Sciatic nerve (tissue), 2 donors: ENCODE measurements at regions not wholly inside any gene's neighbourhood (a gene's known extent, or its start where the extent isn't known, plus 50 kb on each side); places are given as distances from the start of the nearest gene placed in this dataset.

Experiments used
- ATAC-seq: fragments of 200-7000 bp; cut with Tn5 transposase; one replicate; pipeline ENCODE4 v1.9.1; 2020; ENCODE audit warnings: mild to moderate bottlenecking, moderate library complexity
- DNase-seq: peaks from one replicate; pipeline ENCODE4 v3.0.0-alpha.2; 2020; ENCODE audit warnings: low spot score
- intact Hi-C: fragments of 100-400 bp; cut with DNase I; formaldehyde crosslinking; loops from one replicate; pipeline ENCODE4 v1.14.2; 2022
- donor health status: DM: no; HTN: no; CAD: no.
- donor health status: DM: no; HTN: no; CAD: no.

DNA sequence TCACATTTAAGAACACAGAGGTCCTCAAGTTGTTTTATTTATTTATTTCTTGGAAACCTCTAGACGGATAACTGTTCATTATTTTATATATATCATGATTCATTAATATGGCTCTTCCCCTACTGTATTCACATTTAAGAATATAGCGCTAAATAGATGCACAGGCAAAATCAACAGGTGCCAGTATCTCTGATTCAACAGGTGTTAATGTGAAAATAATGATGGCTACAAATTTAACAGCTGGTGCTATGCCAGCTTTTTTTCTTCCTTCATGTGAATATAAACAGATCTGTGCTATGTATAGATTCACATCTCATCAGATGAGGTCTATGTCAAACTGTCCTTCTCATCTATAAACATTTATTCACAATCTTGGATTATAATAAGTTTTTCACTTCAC, 218.5 kb upstream of the NR2F2 start:
- ATAC-seq (no peak), DNase-seq (no peak)
- intact Hi-C loops = no loop called here

GRCh38 chr15:96115642-96116041, 214.9 kb upstream of the NR2F2 start:
- intact Hi-C loops = no loop called here
- DNase-seq = no peak
- no peak for ATAC-seq

GRCh38 chr15:96117270-96117669, 213.2 kb upstream of the NR2F2 start:
- intact Hi-C loops = no loop called here

DNA sequence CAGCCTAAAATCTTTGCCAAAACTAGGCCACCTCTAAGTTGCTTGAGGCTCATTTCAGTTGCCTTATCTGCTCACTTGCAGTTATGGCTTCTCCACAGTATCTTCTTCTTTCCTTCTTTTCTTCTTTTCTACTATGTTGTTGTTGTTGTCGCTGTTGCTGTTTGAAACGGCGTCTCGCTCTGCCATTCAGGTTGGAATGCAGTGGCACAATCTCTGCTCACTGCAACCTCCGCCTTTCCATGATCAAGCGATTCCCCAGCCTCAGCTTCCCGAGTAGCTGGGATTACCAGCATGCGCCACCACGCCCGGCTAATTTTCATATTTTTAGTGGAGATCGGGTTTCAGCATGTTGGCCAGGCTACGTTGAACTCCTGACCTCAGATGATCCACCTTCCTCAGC, 210.8 kb upstream of the NR2F2 start:
- no peak for DNase-seq
- no peak for ATAC-seq
- intact Hi-C loops = no loop called here

More at GRCh38 chr15:96117270-96117669, 213.2 kb upstream of the NR2F2 start:
- DNase-seq (no peak), ATAC-seq (no peak)

DNA sequence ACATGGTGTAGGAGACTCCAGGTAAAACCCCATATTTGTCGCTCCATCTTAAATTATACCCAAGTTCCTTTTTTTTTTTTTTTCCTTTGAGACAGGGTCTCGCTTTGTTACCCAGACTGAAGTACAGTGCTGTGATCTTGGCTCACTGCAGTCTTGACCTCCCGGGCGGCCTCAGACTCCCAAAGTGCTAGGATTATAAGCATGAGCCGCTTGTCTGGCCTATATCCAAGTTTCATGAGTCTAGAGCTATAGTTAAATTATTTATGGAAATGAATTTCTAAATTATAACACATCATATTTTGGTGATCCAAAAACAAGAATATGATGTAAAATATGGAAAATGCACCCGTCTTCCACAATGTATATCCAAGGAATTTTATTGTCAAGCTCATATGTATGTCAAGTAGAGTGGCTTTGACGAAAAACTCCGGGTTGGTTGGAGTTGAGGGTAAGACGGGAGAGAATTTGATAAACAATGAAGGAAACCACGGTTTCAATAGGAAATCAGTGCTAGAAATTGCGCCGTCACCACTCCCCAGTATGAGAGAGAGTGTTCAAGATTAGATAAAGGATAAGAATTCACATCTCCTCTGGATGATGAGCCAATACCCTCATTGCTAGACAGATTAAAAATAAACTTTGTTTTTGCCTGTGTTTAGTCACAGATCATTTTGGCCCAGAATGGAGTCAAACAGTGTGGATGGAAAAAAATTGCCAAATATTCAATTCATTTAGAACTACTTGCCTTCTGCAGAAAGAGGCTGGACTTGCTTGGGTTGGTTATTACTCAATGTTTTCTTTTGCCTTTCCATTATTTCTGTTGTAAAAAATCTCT, 209.2 kb upstream of the NR2F2 start:
- intact Hi-C loops = no loop called here
- ATAC-seq (peak; percentile 67), DNase-seq (no peak)

- ATAC-seq (no peak), DNase-seq (no peak)
- intact Hi-C loops = no loop called here
Observed at GRCh38 chr15:96122077-96123027, 208.1 kb upstream of the NR2F2 start.

DNA sequence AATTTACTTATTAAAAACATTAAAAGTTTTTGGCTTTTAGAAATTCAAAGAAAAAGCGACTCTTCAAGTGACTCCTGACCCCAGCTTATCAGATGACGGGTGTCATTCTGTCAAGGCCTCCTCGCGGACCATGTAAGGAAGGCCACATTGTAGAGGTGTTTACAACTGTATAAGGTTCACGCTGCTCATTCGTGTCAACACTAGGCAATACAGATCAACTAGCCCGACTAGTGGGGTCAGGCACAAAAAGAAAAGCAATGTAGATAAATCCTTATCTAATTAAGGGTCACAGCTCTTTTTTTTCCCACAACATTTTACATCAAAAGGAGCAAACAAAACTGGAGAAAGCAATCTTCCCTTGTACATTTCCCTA, 207.5 kb upstream of the NR2F2 start:
- intact Hi-C loops = no loop called here
- ATAC-seq (no peak), DNase-seq (no peak)

GRCh38 chr15:96123630-96124187, 206.8 kb upstream of the NR2F2 start:
- intact Hi-C loops = no loop called here
- DNase-seq = no peak
- no peak for ATAC-seq

DNA sequence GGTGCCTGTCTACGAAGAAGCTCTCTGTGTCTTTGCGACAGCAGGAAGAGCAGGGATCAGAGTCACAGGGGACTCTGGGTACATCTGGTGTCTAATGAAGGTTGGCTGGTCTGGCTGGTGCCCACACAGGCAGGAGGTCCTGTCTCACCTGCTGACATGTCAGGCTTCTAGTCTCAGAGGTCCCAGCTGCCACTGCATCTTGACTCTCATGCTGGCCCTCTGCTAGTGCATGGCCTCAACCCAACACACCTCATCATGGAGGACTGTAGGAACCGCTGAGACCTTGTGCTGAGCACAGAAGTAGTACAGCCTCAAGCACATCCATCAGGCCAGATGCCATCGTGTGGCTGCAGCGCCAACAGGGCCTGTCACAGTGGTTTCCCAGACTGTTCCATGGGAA, 206.1 kb upstream of the NR2F2 start:
- no peak for DNase-seq
- no peak for ATAC-seq
- intact Hi-C loops = no loop called here

- intact Hi-C loops = no loop called here
- ATAC-seq = no peak
- DNase-seq = no peak
Observed at GRCh38 chr15:96125721-96126415, 204.6 kb upstream of the NR2F2 start.

GRCh38 chr15:96126859-96127258, 203.6 kb upstream of the NR2F2 start:
- intact Hi-C loops = no loop called here
- DNase-seq = no peak
- ATAC-seq = no peak

DNA sequence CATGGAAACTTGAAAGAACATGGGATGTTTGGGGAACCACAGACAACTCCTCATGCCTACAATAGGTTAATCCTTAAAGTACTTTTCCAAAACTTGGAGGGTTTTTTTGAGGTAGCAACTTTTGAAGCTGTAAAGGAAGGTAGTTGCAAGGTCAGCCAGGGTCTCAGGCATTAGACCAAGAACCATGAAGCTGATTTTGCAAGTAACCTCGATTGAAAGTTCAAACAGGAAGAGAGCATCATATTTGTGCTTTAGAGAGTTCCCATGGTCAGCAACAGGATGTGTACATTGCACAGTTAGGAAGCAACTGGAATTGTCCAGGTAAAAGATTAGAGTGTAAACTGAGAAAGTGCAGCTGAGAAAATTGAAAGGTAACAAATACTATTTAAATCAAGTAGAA, 199.8 kb upstream of the NR2F2 start:
- no peak for ATAC-seq
- intact Hi-C loops = no loop called here
- no peak for DNase-seq

DNA sequence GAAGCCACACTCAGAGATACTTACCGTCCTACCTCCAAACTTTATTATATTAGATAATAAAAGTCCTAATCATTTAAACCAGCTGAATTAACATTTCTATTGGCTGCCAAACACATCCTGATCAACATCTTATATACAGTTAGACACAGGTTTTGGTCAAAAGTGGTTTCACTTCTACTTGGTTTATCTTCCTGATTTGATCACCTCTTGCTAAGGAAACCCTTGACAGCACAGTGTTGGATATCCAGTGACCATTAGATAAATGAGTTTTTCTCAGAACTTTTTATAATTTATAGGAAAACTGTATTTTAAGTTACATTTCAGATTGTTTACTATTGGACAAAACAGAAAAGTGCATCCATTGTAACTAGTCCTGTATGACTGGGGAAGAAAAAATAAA, 198.4 kb upstream of the NR2F2 start:
- intact Hi-C loops = no loop called here
- no peak for ATAC-seq

GRCh38 chr15:96135166-96136093, 195.1 kb upstream of the NR2F2 start:
- intact Hi-C loops = no loop called here
- DNase-seq (peak; percentile 39), ATAC-seq (no peak)

More for the DNA sequence above, 198.4 kb upstream of the NR2F2 start:
- no peak for DNase-seq

DNA sequence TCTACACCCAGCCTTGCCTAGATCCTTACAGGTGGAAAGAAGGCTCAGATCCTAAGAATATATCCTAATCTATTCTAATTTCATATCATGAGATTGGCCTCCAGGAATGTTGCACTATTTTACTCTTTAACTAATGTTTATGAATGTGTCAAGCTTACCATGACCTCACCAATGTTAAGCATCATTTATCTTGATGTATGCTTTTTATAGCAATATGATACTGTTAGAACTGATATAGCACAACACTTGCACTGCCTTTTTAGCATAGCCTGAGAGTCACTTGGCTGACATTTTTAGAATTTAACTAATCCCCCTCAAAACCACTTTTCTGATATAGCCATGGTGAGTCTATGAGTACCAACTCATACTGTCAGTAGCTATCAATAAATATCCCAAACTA, 191.5 kb upstream of the NR2F2 start:
- intact Hi-C loops = loop anchor here (1.0 kb wide), 1 partner anchor 8 kb away; no protein-coding TSS in a partner anchor
- ATAC-seq = no peak
- no peak for DNase-seq

GRCh38 chr15:96142498-96142897, 188.0 kb upstream of the NR2F2 start:
- peak; percentile 49 for DNase-seq
- intact Hi-C loops = no loop called here
- ATAC-seq = no peak

DNA sequence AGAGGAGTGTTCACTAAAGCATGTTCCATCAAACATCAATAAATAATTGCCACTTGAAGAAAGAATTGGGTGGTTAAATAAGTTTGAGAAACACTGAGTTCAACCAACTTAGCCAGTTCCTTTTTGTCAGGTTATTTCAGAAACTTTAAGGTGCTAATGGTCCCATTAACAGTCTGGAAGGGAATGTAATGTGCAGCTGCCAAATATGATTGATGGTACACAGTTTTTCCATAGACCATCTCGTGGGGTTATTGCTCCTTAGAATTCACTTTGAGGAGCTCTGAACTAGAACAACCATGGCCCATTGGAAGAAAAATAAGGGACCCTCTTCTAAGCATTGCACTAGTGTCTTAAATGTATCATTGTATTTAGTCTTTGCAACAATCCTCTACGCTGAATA, 185.8 kb upstream of the NR2F2 start:
- intact Hi-C loops = no loop called here
- ATAC-seq (no peak), DNase-seq (no peak)

GRCh38 chr15:96146726-96147125, 183.8 kb upstream of the NR2F2 start:
- ATAC-seq = no peak
- intact Hi-C loops = loop anchor here (1.0 kb wide), 1 partner anchor 7 kb away; no protein-coding TSS in a partner anchor
- no peak for DNase-seq
